PC-9 (cell line): ENCODE measurements at regions not wholly inside any gene's neighbourhood (a gene's known extent, or its start where the extent isn't known, plus 50 kb on each side); places are given as distances from the start of the nearest gene placed in this dataset.

Source experiments
- BruUV-seq: library from RNA; stranded (reverse); fragments of 400-500 nt; replicated peaks from 2 replicates; lab custom pipeline; 2021; lab: Mats Ljungman, UMichigan
- CTCF ChIA-PET: fragments of 300-600 bp; sonication (Branson Sonifier 250); formaldehyde crosslinking; loops from one replicate; lab custom pipeline; 2022; ENCODE audit warnings: antibody characterized with exemption; lab: Charles Lee
- POLR2A ChIA-PET: fragments of 300-600 bp; sonication (Branson Sonifier 250); formaldehyde crosslinking; loops from one replicate; lab custom pipeline; 2022; ENCODE audit warnings: antibody characterized with exemption; ENCODE audit not compliant: unreplicated experiment; lab: Charles Lee
- DNase-seq, 2 experiments: peaks; one replicate each; pipeline versions ENCODE4 v3.0.0 to v3.0.0-alpha.2; 2015 to 2022; ENCODE audit warnings: mixed read lengths in 1 of 2
- H2AFZ ChIP-seq: fragments of 200-600 bp; sonication (generic); 2 replicates; pipeline ENCODE4 v1.8.1; 2017; ENCODE audit warnings: antibody characterized with exemption
- H3F3A ChIP-seq: fragments of 200-600 bp; sonication (generic); 2 replicates; pipeline ENCODE4 v1.8.1; 2017; ENCODE audit warnings: antibody characterized with exemption, mild to moderate bottlenecking, low read depth; ENCODE audit not compliant: insufficient read depth
- H3K27ac ChIP-seq: fragments of 200-600 bp; sonication (generic); 2 replicates; pipeline ENCODE4 v1.6.1; 2016; ENCODE audit warnings: mixed run types
- H3K27me3 ChIP-seq: fragments of 200-600 bp; sonication (generic); 2 replicates; pipeline ENCODE4 v1.6.1; 2016; ENCODE audit warnings: low read depth, mixed run types; ENCODE audit not compliant: insufficient read depth
- H3K36me3 ChIP-seq: fragments of 200-600 bp; sonication (generic); 2 replicates; pipeline ENCODE4 v1.6.1; 2016; ENCODE audit warnings: low read depth, mixed run types
- H3K4me1 ChIP-seq: fragments of 200-600 bp; sonication (generic); replicated peaks from 2 replicates; pipeline ENCODE4 v1.6.1; 2016; ENCODE audit warnings: mixed run types; ENCODE audit not compliant: insufficient read depth
- H3K4me2 ChIP-seq: fragments of 200-600 bp; sonication (generic); 2 replicates; pipeline ENCODE4 v1.6.1; 2017; ENCODE audit warnings: mixed run types
- H3K4me3 ChIP-seq: fragments of 200-600 bp; sonication (generic); 2 replicates; pipeline ENCODE4 v1.6.1; 2016; ENCODE audit warnings: mixed run types
- H3K79me2 ChIP-seq: fragments of 200-600 bp; sonication (generic); 2 replicates; pipeline ENCODE4 v1.6.1; 2017; ENCODE audit warnings: low read depth, mixed run types
- H3K9me2 ChIP-seq: fragments of 200-600 bp; sonication (generic); 2 replicates; pipeline ENCODE4 v1.8.1; 2017; ENCODE audit warnings: mild to moderate bottlenecking; ENCODE audit not compliant: insufficient read depth
- H3K9me3 ChIP-seq: fragments of 200-600 bp; sonication (generic); 2 replicates; pipeline ENCODE4 v1.8.1; 2016; ENCODE audit warnings: low read depth; ENCODE audit not compliant: insufficient read depth
- H4K20me1 ChIP-seq: fragments of 200-600 bp; sonication (generic); 2 replicates; pipeline ENCODE4 v1.8.1; 2017; ENCODE audit not compliant: insufficient read depth
- CTCF ChIP-seq: fragments of 200-600 bp; sonication (generic); conservative IDR thresholded peaks from 2 replicates; pipeline ENCODE4 v1.6.1; 2017; ENCODE audit warnings: mixed run types, antibody characterized with exemption, mild to moderate bottlenecking, moderate library complexity
- EZH2 ChIP-seq: fragments of 200-600 bp; sonication (generic); IDR thresholded peaks from 2 replicates; pipeline ENCODE4 v1.8.0; 2017; ENCODE audit warnings: antibody characterized with exemption, low read depth
- intact Hi-C: fragments of 100-400 bp; cut with micrococcal nuclease; formaldehyde crosslinking; loops from one replicate; pipeline ENCODE4 v1.10.0; 2022; ENCODE audit not compliant: unreplicated experiment

GRCh38 chr12:58291106-58291505 lies 349.7 kb downstream of the ATP23 start:
- Histone ChIP-seq H3K9me3 (no peaks in the 10 kb centered on the region; the same call in 1 of the 2 replicates), H4K20me1 (no peaks in the 10 kb centered on the region), H2AFZ (no peak overlapping the region), H3K27me3 (no peaks in the 10 kb centered on the region), H3K27ac (no peak overlapping the region), H3F3A (no peaks in the 10 kb centered on the region), H3K4me1 (no peaks in the 10 kb centered on the region), H3K4me2 (no peak overlapping the region), H3K79me2 (no peaks in the 10 kb centered on the region), H3K36me3 (no peaks in the 10 kb centered on the region), H3K9me2 (peaks cover 4% of the 10 kb centered on the region; the same call in 1 of the 2 replicates), H3K4me3 (no peak overlapping the region)
- CTCF ChIA-PET: no interaction called here
- BruUV-seq: no TSS peak
- no peak for DNase-seq
- TF ChIP-seq EZH2 (no peak), CTCF (no peak)
- POLR2A ChIA-PET: no interaction called here
- intact Hi-C loops: no loop called here

GRCh38 chr12:58293308-58293982 lies 352.1 kb downstream of the ATP23 start:
- intact Hi-C loops: no loop called here
- TF ChIP-seq CTCF (no peak), EZH2 (no peak)
- ChIA-PET POLR2A (no interaction called here), CTCF (interaction anchor here (0.6 kb wide), 1 partner anchor 120 kb away, joined by 3 read pairs; no protein-coding TSS in a partner anchor)
- Histone ChIP-seq H3F3A (no peaks in the 10 kb centered on the region), H3K4me3 (no peak overlapping the region), H3K4me2 (no peak overlapping the region), H3K79me2 (no peaks in the 10 kb centered on the region), H3K4me1 (no peaks in the 10 kb centered on the region), H3K27ac (no peak overlapping the region), H3K9me3 (peaks cover 3% of the 10 kb centered on the region; the same call in 1 of the 2 replicates), H3K27me3 (no peaks in the 10 kb centered on the region), H4K20me1 (no peaks in the 10 kb centered on the region), H3K36me3 (no peaks in the 10 kb centered on the region), H3K9me2 (peaks cover 4% of the 10 kb centered on the region; the same call in 1 of the 2 replicates), H2AFZ (no peak overlapping the region)
- no TSS peak for BruUV-seq
- no peak for DNase-seq

GRCh38 chr12:58295268-58295667 lies 353.9 kb downstream of the ATP23 start:
- no peaks in the 10 kb centered on the region for H3K79me2 ChIP-seq
- no TSS peak for BruUV-seq
- H3K9me3 ChIP-seq: peaks cover 3% of the 10 kb centered on the region; the same call in 1 of the 2 replicates
- H3K4me1 ChIP-seq: no peaks in the 10 kb centered on the region
- no peak overlapping the region for H3K4me3 ChIP-seq
- CTCF ChIA-PET: no interaction called here
- no peaks in the 10 kb centered on the region for H3K36me3 ChIP-seq
- intact Hi-C loops: no loop called here
- no peaks in the 10 kb centered on the region for H3K9me2 ChIP-seq
- POLR2A ChIA-PET: interaction anchor here (0.5 kb wide), 1 partner anchor 137 kb away, joined by 3 read pairs; no protein-coding TSS in a partner anchor
- H3K27ac ChIP-seq: no peak overlapping the region
- H3K27me3 ChIP-seq: no peaks in the 10 kb centered on the region
- no peaks in the 10 kb centered on the region for H3F3A ChIP-seq
- no peaks in the 10 kb centered on the region for H4K20me1 ChIP-seq
- H2AFZ ChIP-seq: no peak overlapping the region
- no peak overlapping the region for H3K4me2 ChIP-seq
- no peak for TF ChIP-seq CTCF
- TF ChIP-seq EZH2: no peak
- no peak for DNase-seq
